PFSK-1 (cell line): ENCODE measurements at regions not wholly inside any gene's neighbourhood (a gene's known extent, or its start where the extent isn't known, plus 50 kb on each side); places are given as distances from the start of the nearest gene placed in this dataset.

ENCODE experiments used
- POLR2AphosphoS5 ChIP-seq: IDR thresholded peaks from 2 replicates; pipeline ENCODE4 v1.6.1; 2012; ENCODE audit warnings: low read depth, mild to moderate bottlenecking, control low read depth, low read length, moderate library complexity
- REST ChIP-seq, 2 experiments: IDR thresholded peaks; 2 replicates each; pipeline versions ENCODE4 v1.6.1 to v1.8.0; 2011 to 2012; ENCODE audit warnings: low read depth in 2 of 2, low read length in 2 of 2, control low read depth in 1 of 2, inconsistent platforms in 1 of 2, mild to moderate bottlenecking in 1 of 2, moderate library complexity in 1 of 2; ENCODE audit not compliant: insufficient read depth in 1 of 2
- TAF1 ChIP-seq: IDR thresholded peaks from 2 replicates; pipeline ENCODE4 v1.6.1; 2012; ENCODE audit warnings: low read length, control low read depth, borderline replicate concordance; ENCODE audit not compliant: insufficient read depth

DNA sequence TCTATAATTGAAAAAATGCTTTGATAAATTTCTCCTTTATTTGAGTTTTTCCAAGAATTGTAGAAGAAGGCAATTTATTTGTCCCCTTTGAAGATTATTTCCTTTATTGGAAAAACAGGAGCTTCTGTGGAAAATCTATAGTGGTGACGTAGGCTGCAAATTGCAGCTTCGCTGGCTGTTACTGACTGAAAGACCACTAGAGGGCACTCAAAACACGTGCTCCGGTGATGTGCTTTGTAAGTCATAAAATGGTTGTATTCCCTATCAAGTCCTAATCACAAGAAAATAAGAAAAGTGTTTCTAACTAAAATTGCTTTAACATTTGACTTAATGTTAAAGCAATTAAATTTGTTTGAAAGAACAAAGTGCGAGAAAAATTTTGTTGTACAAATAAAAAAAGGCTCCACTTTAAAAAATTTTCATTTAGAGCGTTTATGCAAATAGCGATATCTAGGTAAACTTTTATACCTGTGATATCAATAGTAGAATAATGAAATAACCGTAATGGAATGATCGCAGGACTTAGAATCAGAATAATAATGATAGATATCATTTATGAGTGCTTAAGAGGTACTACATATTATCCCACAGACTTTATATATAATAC is 638.2 kb upstream of the SPRY2 start:
- TF ChIP-seq POLR2AphosphoS5 (no peak), TAF1 (no peak), REST (IDR thresholded peaks at IDR 0.05; ENCODE audit: insufficient read depth in 1 of 2, low read depth in 2 of 2, low read length in 2 of 2) (no peak)
